A549 (cell line): ENCODE measurements at regions not wholly inside any gene's neighbourhood (a gene's known extent, or its start where the extent isn't known, plus 50 kb on each side); places are given as distances from the start of the nearest gene placed in this dataset.

Experiments used
- ATAC-seq, 2 experiments: fragments of 200-7000 bp in 1 of 2; fragments of >200 bp in 1 of 2; cut with Nextera tagmentation in 1 of 2; cut with Tn5 transposase in 1 of 2; 3 replicates each; pipeline versions ENCODE4 v1.8.0 to v1.9.1; 2018 to 2020; ENCODE audit warnings: mild to moderate bottlenecking in 1 of 2, moderate library complexity in 1 of 2
- CTCF ChIA-PET: fragments of 300-600 bp; sonication (Branson Sonifier 250); formaldehyde crosslinking; extraction: SDS; loops from one replicate; lab custom pipeline; 2021; ENCODE audit warnings: antibody characterized with exemption, inconsistent platforms; lab: Yijun Ruan, JAX
- POLR2A ChIA-PET: fragments of 350-600 bp; formaldehyde crosslinking; extraction: SDS; loops from one replicate; lab custom pipeline; 2021; ENCODE audit warnings: antibody characterized with exemption, inconsistent platforms; lab: Yijun Ruan, JAX
- DNase-seq, 2 experiments: peaks; one replicate each; pipeline versions ENCODE4 v3.0.0 to v3.0.0-alpha.2; 2011 to 2016; ENCODE audit warnings: low read depth in 1 of 2, low spot score in 1 of 2
- FAIRE-seq: peaks from 2 replicates; lab custom pipeline; 2011; peaks lifted over from hg19 to GRCh38; lab: Jason Lieb, UNC
- H3K27ac ChIP-seq, 2 experiments: fragments of >200 bp; sonication (Bioruptor Twin); formaldehyde crosslinking; 3 replicates each; pipeline ENCODE4 v1.5.1; 2016 to 2017
- H3K4me1 ChIP-seq: fragments of >200 bp; sonication (Bioruptor Twin); formaldehyde crosslinking; 3 replicates; pipeline ENCODE4 v1.6.1; 2016
- H3K4me2 ChIP-seq: fragments of >200 bp; sonication (Bioruptor Twin); formaldehyde crosslinking; 3 replicates; pipeline ENCODE4 v1.6.1; 2016
- H3K4me3 ChIP-seq: fragments of >200 bp; sonication (Bioruptor Twin); formaldehyde crosslinking; 3 replicates; pipeline ENCODE4 v1.5.1; 2016
- H3K9me3 ChIP-seq: fragments of >200 bp; sonication (Bioruptor Twin); formaldehyde crosslinking; 3 replicates; pipeline ENCODE4 v1.6.1; 2016
- CBX2 ChIP-seq: fragments of 200-600 bp; sonication (generic); IDR thresholded peaks from 2 replicates; pipeline ENCODE4 v1.6.1; 2016; ENCODE audit warnings: low read depth, mild to moderate bottlenecking, borderline replicate concordance
- CEBPB ChIP-seq, 2 experiments: fragments of >200 bp in 1 of 2; sonication (Bioruptor Twin) in 1 of 2; formaldehyde crosslinking in 1 of 2; IDR thresholded peaks; 2 replicates each; pipeline ENCODE4 v1.6.1; 2012 to 2016
- CHD2 ChIP-seq: fragments of 150-350 bp; IDR thresholded peaks from 2 replicates; pipeline ENCODE4 v1.6.1; 2014; ENCODE audit warnings: low read length; ENCODE audit not compliant: partially characterized antibody
- CHD4 ChIP-seq: fragments of 200-600 bp; sonication (generic); IDR thresholded peaks from 2 replicates; pipeline ENCODE4 v1.6.1; 2016; ENCODE audit warnings: antibody characterized with exemption, mild to moderate bottlenecking, borderline replicate concordance
- FOXS1 ChIP-seq: fragments of 250-450 bp; sonication (Bioruptor Pico); IDR thresholded peaks from 2 replicates; pipeline ENCODE4 v1.5.0; 2020; ENCODE audit warnings: mild to moderate bottlenecking, moderate library complexity
- HEYL ChIP-seq: fragments of 250-450 bp; sonication (Bioruptor Pico); IDR thresholded peaks from 2 replicates; pipeline ENCODE4 v1.8.0; 2021; ENCODE audit warnings: mild to moderate bottlenecking, moderate library complexity
- JUN ChIP-seq, 2 experiments: fragments of >200 bp; sonication (Bioruptor Twin); formaldehyde crosslinking; IDR thresholded peaks; 2 replicates in 1 of 2; 3 replicates in 1 of 2; pipeline ENCODE4 v1.6.1; 2016 to 2017
- NFE2L2 ChIP-seq: fragments of 150-350 bp; conservative IDR thresholded peaks from 2 replicates; pipeline ENCODE4 v1.6.1; 2014; ENCODE audit warnings: low read length
- NPAS2 ChIP-seq: fragments of 250-450 bp; sonication (Bioruptor Pico); IDR thresholded peaks from 2 replicates; pipeline ENCODE4 v1.8.0; 2022; ENCODE audit warnings: mild to moderate bottlenecking, moderate library complexity, borderline replicate concordance
- PHF8 ChIP-seq: fragments of 200-600 bp; sonication (generic); IDR thresholded peaks from 2 replicates; pipeline ENCODE4 v1.6.1; 2016; ENCODE audit warnings: low read depth, mild to moderate bottlenecking, antibody characterized with exemption, moderate library complexity, borderline replicate concordance
- SREBF2 ChIP-seq: fragments of 450-650 bp; IDR thresholded peaks from 2 replicates; pipeline ENCODE4 v1.6.1; 2014; ENCODE audit warnings: mild to moderate bottlenecking, moderate library complexity
- WGBS: methylation state at CpG from one replicate; pipeline ENCODE4 v1.1.6; 2017; ENCODE audit errors: missing lambda C conversion rate; 5-methylcytosine and 5-hydroxymethylcytosine counted together
- TF ChIP-seq, protein P1 (sequence below): IDR thresholded peaks from 2 replicates; pipeline ENCODE4 v1.6.1; 2012; ENCODE audit warnings: low read depth, borderline replicate concordance
- TF ChIP-seq, protein P2 (sequence below): fragments of 250-450 bp; sonication (Bioruptor Pico); IDR thresholded peaks from 2 replicates; pipeline ENCODE4 v1.5.0; 2020; ENCODE audit warnings: low read depth, mild to moderate bottlenecking, moderate library complexity
- TF ChIP-seq, protein P3 (sequence below): fragments of 250-450 bp; sonication (Bioruptor Pico); IDR thresholded peaks from 2 replicates; pipeline ENCODE4 v1.5.0; 2021; ENCODE audit warnings: mild to moderate bottlenecking, moderate library complexity, borderline replicate concordance
- TF ChIP-seq, protein P4 (sequence below): fragments of 200-600 bp; sonication (generic); IDR thresholded peaks from 2 replicates; pipeline ENCODE4 v1.6.1; 2016; ENCODE audit warnings: antibody characterized with exemption, mild to moderate bottlenecking, moderate library complexity

DNA sequence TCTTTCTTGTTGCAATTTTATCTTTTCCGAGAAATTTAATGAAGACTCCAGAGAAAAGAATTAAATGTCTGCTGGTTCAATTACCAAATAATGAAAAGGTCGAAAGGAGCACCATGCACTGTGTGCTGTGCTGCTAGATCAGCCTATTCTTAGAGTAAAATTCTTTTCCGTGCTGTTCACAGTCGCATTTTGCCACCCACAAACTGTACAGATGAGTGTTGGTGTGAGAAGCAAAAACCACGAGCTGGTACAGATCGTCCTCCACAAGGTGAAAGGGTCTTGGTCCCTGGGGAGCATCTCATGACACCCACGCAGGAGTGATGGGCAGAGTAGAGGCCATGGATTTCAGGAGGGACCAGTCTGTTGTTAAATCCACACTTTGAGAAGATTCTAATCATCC is 143.8 kb upstream of the PUM3 start:
- Histone ChIP-seq H3K4me1 (no peaks in the 10 kb centered on the region), H3K4me2 (no peak overlapping the region), H3K27ac (no peak overlapping the region), H3K9me3 (no peaks in the 10 kb centered on the region), H3K4me3 (no peak overlapping the region)
- no peak for TF ChIP-seq JUN (IDR thresholded peaks at IDR 0.05)
- TF ChIP-seq, protein P1, sequence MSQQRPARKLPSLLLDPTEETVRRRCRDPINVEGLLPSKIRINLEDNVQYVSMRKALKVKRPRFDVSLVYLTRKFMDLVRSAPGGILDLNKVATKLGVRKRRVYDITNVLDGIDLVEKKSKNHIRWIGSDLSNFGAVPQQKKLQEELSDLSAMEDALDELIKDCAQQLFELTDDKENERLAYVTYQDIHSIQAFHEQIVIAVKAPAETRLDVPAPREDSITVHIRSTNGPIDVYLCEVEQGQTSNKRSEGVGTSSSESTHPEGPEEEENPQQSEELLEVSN: no peak
- TF ChIP-seq PHF8: no peak
- no peak for TF ChIP-seq HEYL (CRISPR knock-in tag)
- TF ChIP-seq, protein P2, sequence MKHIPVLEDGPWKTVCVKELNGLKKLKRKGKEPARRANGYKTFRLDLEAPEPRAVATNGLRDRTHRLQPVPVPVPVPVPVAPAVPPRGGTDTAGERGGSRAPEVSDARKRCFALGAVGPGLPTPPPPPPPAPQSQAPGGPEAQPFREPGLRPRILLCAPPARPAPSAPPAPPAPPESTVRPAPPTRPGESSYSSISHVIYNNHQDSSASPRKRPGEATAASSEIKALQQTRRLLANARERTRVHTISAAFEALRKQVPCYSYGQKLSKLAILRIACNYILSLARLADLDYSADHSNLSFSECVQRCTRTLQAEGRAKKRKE (CRISPR knock-in tag): no peak
- TF ChIP-seq SREBF2: no peak
- TF ChIP-seq CEBPB (IDR thresholded peaks at IDR 0.05): no peak
- no peak for TF ChIP-seq CHD2
- DNase-seq (no peak), ATAC-seq (no peak), FAIRE-seq (no peak)
- 6% methylated on average over 7 of the region's 7 CpGs for WGBS
- ChIA-PET POLR2A (no interaction called here), CTCF (no interaction called here)

DNA sequence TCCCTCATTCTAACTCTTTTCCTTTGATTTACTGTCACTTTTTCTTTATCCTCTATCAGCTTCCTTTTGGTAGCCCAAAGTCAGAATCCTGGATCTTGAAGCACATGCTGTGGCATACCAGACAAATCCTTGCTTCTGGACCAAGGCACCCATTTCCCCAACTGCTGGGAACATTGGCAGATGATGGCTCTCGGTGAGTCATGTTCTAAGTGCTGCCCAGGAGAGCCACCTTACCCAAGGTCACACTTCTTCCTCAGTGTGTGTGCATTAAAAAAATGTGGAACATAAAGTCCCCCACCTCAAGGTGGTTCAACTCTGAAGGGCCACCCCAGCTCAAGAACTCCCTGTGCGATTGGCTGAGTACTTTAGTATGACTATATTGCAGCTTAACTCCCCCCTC is 141.4 kb upstream of the PUM3 start:
- H3K4me3 ChIP-seq: no peak overlapping the region
- CTCF ChIA-PET: interaction anchor here (0.8 to 1.8 kb wide), 3 partner anchors 12 to 128 kb away, joined by 3 to 6 read pairs (median 3); no protein-coding TSS in a partner anchor
- no peak overlapping the region for H3K27ac ChIP-seq
- no peaks in the 10 kb centered on the region for H3K4me1 ChIP-seq
- 32% methylated on average over 2 of the region's 2 CpGs for WGBS
- H3K9me3 ChIP-seq: no peaks in the 10 kb centered on the region
- FAIRE-seq (no peak), DNase-seq (no peak), ATAC-seq (no peak)
- POLR2A ChIA-PET: interaction anchor here (0.6 kb wide), 1 partner anchor 328 kb away, joined by 6 read pairs; no protein-coding TSS in a partner anchor
- no peak overlapping the region for H3K4me2 ChIP-seq
- TF ChIP-seq, protein P3, sequence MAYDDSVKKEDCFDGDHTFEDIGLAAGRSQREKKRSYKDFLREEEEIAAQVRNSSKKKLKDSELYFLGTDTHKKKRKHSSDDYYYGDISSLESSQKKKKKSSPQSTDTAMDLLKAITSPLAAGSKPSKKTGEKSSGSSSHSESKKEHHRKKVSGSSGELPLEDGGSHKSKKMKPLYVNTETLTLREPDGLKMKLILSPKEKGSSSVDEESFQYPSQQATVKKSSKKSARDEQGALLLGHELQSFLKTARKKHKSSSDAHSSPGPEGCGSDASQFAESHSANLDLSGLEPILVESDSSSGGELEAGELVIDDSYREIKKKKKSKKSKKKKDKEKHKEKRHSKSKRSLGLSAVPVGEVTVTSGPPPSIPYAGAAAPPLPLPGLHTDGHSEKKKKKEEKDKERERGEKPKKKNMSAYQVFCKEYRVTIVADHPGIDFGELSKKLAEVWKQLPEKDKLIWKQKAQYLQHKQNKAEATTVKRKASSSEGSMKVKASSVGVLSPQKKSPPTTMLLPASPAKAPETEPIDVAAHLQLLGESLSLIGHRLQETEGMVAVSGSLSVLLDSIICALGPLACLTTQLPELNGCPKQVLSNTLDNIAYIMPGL (CRISPR knock-in tag): no peak

DNA sequence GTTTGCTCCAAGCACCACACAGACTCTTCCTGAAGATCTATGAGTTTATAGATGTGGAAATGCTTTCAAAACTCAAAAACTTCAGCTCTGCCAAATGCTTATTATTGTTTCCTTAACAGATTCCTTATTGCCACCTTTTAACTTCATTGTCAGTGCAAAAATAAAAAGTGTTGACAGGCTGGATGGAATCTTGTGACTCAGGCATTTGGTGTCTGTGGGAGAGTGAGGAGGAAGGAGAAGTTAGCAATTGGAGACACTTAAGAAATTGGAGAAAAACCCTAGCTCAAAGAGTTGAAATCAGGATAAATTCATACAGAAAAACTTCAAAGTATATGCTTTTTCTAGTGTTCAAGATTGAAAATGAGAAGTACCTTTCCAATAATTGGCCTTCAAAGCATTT is 140.6 kb upstream of the PUM3 start:
- TF ChIP-seq, protein P4, sequence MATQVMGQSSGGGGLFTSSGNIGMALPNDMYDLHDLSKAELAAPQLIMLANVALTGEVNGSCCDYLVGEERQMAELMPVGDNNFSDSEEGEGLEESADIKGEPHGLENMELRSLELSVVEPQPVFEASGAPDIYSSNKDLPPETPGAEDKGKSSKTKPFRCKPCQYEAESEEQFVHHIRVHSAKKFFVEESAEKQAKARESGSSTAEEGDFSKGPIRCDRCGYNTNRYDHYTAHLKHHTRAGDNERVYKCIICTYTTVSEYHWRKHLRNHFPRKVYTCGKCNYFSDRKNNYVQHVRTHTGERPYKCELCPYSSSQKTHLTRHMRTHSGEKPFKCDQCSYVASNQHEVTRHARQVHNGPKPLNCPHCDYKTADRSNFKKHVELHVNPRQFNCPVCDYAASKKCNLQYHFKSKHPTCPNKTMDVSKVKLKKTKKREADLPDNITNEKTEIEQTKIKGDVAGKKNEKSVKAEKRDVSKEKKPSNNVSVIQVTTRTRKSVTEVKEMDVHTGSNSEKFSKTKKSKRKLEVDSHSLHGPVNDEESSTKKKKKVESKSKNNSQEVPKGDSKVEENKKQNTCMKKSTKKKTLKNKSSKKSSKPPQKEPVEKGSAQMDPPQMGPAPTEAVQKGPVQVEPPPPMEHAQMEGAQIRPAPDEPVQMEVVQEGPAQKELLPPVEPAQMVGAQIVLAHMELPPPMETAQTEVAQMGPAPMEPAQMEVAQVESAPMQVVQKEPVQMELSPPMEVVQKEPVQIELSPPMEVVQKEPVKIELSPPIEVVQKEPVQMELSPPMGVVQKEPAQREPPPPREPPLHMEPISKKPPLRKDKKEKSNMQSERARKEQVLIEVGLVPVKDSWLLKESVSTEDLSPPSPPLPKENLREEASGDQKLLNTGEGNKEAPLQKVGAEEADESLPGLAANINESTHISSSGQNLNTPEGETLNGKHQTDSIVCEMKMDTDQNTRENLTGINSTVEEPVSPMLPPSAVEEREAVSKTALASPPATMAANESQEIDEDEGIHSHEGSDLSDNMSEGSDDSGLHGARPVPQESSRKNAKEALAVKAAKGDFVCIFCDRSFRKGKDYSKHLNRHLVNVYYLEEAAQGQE: no peak
- TF ChIP-seq CBX2 (no peak), CHD4 (no peak), NFE2L2 (no peak), NPAS2 (no peak), FOXS1 (no peak)
- ATAC-seq (no peak), DNase-seq (no peak), FAIRE-seq (no peak)
- H3K9me3 ChIP-seq: no peaks in the 10 kb centered on the region
- no peak overlapping the region for H3K4me3 ChIP-seq
- POLR2A ChIA-PET: no interaction called here
- no peak overlapping the region for H3K4me2 ChIP-seq
- CTCF ChIA-PET: no interaction called here
- no peak overlapping the region for H3K27ac ChIP-seq
- H3K4me1 ChIP-seq: no peaks in the 10 kb centered on the region
